ENCODE measurements at regions not wholly inside any gene's neighbourhood (a gene's known extent, or its start where the extent isn't known, plus 50 kb on each side); places are given as distances from the start of the nearest gene placed in this dataset.
"Not testable (repeated sequence)": the region's sequence is repeated elsewhere in the genome, so short reads cannot be mapped to it uniquely, and the experiment has no call there.

GRCh38 chr7:106436933-106437332, 152.2 kb upstream of the NAMPT start:
- not testable (repeated sequence) for TF ChIP-seq GLIS3, CSRNP3 (CRISPR knock-in tag; IDR thresholded peaks at IDR 0.05)

Measured in SK-N-SH treated with all-trans-retinoic acid at 6 μM for 48 hours (cell line).